ENCODE measurements at regions not wholly inside any gene's neighbourhood (a gene's known extent, or its start where the extent isn't known, plus 50 kb on each side); places are given as distances from the start of the nearest gene placed in this dataset.

DNA sequence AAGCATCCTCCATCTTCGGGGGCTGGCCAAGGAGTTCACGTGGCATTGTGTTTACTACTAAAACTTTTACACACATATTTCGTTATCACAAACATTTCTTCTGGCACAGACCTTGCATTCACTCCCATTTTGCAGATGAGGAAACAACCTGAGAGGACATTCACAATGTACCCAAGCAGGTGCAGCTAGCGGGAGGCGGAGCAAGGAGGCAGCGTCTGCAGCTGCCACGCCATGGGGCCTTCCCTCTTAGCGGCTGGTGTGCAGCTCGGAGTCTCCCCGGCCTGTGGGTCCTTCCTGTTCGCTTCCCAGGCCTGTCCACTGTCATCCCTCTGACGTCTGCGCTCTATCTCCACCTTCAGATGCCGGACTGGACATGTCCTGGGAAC, 807.8 kb downstream of the TBC1D22A start:
- TF ChIP-seq, protein P1, sequence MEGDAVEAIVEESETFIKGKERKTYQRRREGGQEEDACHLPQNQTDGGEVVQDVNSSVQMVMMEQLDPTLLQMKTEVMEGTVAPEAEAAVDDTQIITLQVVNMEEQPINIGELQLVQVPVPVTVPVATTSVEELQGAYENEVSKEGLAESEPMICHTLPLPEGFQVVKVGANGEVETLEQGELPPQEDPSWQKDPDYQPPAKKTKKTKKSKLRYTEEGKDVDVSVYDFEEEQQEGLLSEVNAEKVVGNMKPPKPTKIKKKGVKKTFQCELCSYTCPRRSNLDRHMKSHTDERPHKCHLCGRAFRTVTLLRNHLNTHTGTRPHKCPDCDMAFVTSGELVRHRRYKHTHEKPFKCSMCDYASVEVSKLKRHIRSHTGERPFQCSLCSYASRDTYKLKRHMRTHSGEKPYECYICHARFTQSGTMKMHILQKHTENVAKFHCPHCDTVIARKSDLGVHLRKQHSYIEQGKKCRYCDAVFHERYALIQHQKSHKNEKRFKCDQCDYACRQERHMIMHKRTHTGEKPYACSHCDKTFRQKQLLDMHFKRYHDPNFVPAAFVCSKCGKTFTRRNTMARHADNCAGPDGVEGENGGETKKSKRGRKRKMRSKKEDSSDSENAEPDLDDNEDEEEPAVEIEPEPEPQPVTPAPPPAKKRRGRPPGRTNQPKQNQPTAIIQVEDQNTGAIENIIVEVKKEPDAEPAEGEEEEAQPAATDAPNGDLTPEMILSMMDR (IDR thresholded peaks at IDR 0.05): no peak
- TF ChIP-seq POLR2A (IDR thresholded peaks at IDR 0.05) (no peak), EP300 (IDR thresholded peaks at IDR 0.05) (no peak)
